ENCODE measurements at regions not wholly inside any gene's neighbourhood (a gene's known extent, or its start where the extent isn't known, plus 50 kb on each side); places are given as distances from the start of the nearest gene placed in this dataset.
"Not testable (repeated sequence)": the region's sequence is repeated elsewhere in the genome, so short reads cannot be mapped to it uniquely, and the experiment has no call there.

GRCh38 chr12:131207300-131207660, 253.6 kb downstream of the ADGRD1 start:
- DNase-seq (ENCODE audit: extremely low spot score, unreplicated experiment): peak; percentile 81

GRCh38 chr12:131207841-131208240, 254.1 kb downstream of the ADGRD1 start:
- DNase-seq (ENCODE audit: extremely low spot score, unreplicated experiment): peak; percentile 75
- not testable (repeated sequence) for H3K36me3 Mint-ChIP-seq (ENCODE audit: unreplicated experiment); H3K27me3 Mint-ChIP-seq (ENCODE audit: unreplicated experiment); H3K4me3 Mint-ChIP-seq (ENCODE audit: unreplicated experiment); H3K9me3 Mint-ChIP-seq (ENCODE audit: unreplicated experiment); H3K27ac Mint-ChIP-seq (ENCODE audit: unreplicated experiment); H3K4me1 Mint-ChIP-seq (ENCODE audit: unreplicated experiment)

More at GRCh38 chr12:131207300-131207660, 253.6 kb downstream of the ADGRD1 start:
- not testable (repeated sequence) for H3K4me1 Mint-ChIP-seq (ENCODE audit: unreplicated experiment); H3K4me3 Mint-ChIP-seq (ENCODE audit: unreplicated experiment); H3K36me3 Mint-ChIP-seq (ENCODE audit: unreplicated experiment); H3K27me3 Mint-ChIP-seq (ENCODE audit: unreplicated experiment); H3K9me3 Mint-ChIP-seq (ENCODE audit: unreplicated experiment); H3K27ac Mint-ChIP-seq (ENCODE audit: unreplicated experiment)

GRCh38 chr12:131208425-131208824, 254.7 kb downstream of the ADGRD1 start:
- no peaks in the 10 kb centered on the region for H3K4me1 Mint-ChIP-seq (ENCODE audit: unreplicated experiment)
- no peaks in the 10 kb centered on the region for H3K9me3 Mint-ChIP-seq (ENCODE audit: unreplicated experiment)
- H3K4me3 Mint-ChIP-seq (ENCODE audit: unreplicated experiment): no peak overlapping the region
- peaks cover 3% of the 10 kb centered on the region for H3K27me3 Mint-ChIP-seq (ENCODE audit: unreplicated experiment)
- no peaks in the 10 kb centered on the region for H3K36me3 Mint-ChIP-seq (ENCODE audit: unreplicated experiment)
- no peak for TF ChIP-seq CTCF (IDR thresholded peaks at IDR 0.05)
- no peak overlapping the region for H3K27ac Mint-ChIP-seq (ENCODE audit: unreplicated experiment)
- peak; percentile 81 for DNase-seq (ENCODE audit: extremely low spot score, unreplicated experiment)

GRCh38 chr12:131209082-131210070, 255.7 kb downstream of the ADGRD1 start:
- DNase-seq (ENCODE audit: extremely low spot score, unreplicated experiment): no peak
- H3K27ac Mint-ChIP-seq (ENCODE audit: unreplicated experiment): no peak overlapping the region

GRCh38 chr12:131210506-131211339, 257.0 kb downstream of the ADGRD1 start:
- DNase-seq (ENCODE audit: extremely low spot score, unreplicated experiment): no peak
- no peak overlapping the region for H3K27ac Mint-ChIP-seq (ENCODE audit: unreplicated experiment)
- TF ChIP-seq CTCF (IDR thresholded peaks at IDR 0.05): no peak
- H3K36me3 Mint-ChIP-seq (ENCODE audit: unreplicated experiment): no peaks in the 10 kb centered on the region
- H3K9me3 Mint-ChIP-seq (ENCODE audit: unreplicated experiment): no peaks in the 10 kb centered on the region
- peaks cover 3% of the 10 kb centered on the region for H3K27me3 Mint-ChIP-seq (ENCODE audit: unreplicated experiment)
- H3K4me1 Mint-ChIP-seq (ENCODE audit: unreplicated experiment): no peaks in the 10 kb centered on the region
- no peak overlapping the region for H3K4me3 Mint-ChIP-seq (ENCODE audit: unreplicated experiment)

More at GRCh38 chr12:131209082-131210070, 255.7 kb downstream of the ADGRD1 start:
- Mint-ChIP-seq H3K4me1 (ENCODE audit: unreplicated experiment) (no peaks in the 10 kb centered on the region), H3K36me3 (ENCODE audit: unreplicated experiment) (no peaks in the 10 kb centered on the region), H3K9me3 (ENCODE audit: unreplicated experiment) (no peaks in the 10 kb centered on the region), H3K4me3 (ENCODE audit: unreplicated experiment) (no peak overlapping the region), H3K27me3 (ENCODE audit: unreplicated experiment) (peaks cover 3% of the 10 kb centered on the region)
- no peak for TF ChIP-seq CTCF (IDR thresholded peaks at IDR 0.05)
